Tongue (tissue), 1 donor: ENCODE measurements at regions not wholly inside any gene's neighbourhood (a gene's known extent, or its start where the extent isn't known, plus 50 kb on each side); places are given as distances from the start of the nearest gene placed in this dataset.
A peak's percentile ranks its signal among the peaks of the same experiment; 100 is the strongest.
"Not testable (repeated sequence)": the region's sequence is repeated elsewhere in the genome, so short reads cannot be mapped to it uniquely, and the experiment has no call there.

Source experiments
- DNase-seq: peaks from one replicate; pipeline ENCODE4 v3.0.0-alpha.2; 2015

DNA sequence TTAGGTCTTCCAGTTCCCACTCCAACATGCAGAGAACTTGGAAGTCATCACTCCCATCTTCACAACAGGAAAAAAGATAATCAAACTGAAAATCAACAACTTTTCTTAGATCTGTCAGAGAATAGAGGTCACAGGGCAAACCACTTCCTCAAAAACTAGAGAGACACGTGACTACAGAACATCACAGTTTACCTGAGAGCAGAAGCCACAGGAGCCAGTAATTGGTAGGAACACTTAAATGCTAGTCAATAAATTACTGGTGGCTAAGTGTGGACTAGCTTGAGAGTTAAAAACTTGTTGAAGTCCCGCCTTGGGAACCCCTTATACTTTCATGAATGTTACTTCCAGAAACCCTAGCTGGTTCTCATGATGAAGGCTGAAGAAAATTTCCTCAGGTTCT is 81.1 kb downstream of the THSD1 start:
- DNase-seq = not testable (repeated sequence)

DNA sequence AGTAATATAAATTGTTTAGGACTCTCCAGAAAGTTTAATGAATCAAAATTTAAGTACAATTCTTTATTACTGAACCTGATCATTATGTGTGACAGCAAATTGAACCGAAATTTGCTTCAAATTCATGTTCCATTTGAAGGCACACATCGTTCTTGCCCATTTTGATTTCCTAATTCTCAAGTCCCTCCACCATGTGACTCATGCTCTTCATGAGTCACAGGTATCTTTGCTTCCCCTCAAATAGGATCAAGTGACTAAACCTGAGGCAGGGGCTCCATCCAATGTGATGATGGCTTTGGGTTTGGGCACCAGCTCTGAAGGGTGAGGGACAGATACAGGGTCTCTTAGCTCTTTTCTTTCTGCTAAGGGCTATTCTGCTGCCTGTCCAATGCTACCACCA is 86.1 kb downstream of the THSD1 start:
- DNase-seq = no peak

DNA sequence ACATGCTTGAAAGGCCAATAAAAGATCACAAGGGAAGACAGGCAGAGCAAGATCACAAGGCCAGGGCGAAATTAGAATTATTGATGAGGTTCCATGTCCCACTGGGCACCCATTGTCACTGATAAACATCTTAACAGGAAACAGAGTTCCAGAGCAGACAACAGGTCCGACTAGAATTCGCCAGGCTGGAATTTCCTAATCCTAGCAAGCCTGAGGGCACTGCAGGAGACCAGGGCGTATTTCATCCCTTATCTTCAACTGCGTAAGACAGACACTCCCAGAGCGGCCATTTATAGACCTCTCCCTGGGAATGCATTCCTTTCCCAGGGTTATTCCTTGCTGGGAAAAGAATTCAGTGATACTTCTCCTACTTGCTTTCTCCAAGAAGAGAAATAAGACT is 96.1 kb downstream of the THSD1 start:
- DNase-seq = not testable (repeated sequence)

DNA sequence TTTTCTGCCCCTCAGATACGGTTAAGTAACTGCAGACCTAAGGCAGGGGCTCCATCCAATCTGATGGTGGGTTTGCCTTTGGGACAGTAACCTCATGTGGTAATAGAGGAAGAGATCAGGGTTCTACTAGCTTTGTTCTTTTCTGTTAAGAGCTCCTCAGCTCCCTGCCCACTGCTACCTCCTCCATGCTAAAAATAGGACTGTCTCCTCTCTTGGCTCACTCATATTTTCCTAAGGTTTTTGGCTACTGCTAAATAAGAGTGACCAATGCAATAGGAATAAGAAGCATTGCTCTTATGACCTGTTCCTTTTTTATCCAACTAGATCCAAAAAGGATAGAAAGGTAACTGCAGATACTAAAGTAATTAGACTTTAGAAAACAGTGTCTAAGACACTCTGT is 99.6 kb downstream of the THSD1 start:
- DNase-seq = not testable (repeated sequence)

DNA sequence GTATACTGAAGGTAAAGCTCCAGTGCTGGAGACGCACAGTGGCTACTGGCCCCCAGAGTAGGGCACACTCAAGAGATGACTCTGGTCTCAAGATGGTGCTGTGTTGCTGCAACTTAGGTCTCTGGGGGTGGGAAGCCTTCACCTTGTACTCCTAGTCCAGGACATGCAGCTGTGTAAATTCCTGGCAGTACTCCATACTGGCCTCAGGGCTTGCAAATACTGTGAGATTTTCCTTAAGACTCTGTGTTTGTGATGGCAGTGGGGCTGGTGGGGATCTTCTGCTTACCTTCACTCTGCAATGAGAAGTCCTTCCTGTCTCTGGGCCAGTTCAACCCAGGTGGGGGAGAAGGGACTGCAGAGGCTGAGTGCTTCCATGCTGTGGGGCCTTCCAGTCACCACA is 102.9 kb downstream of the THSD1 start:
- DNase-seq = not testable (repeated sequence)

DNA sequence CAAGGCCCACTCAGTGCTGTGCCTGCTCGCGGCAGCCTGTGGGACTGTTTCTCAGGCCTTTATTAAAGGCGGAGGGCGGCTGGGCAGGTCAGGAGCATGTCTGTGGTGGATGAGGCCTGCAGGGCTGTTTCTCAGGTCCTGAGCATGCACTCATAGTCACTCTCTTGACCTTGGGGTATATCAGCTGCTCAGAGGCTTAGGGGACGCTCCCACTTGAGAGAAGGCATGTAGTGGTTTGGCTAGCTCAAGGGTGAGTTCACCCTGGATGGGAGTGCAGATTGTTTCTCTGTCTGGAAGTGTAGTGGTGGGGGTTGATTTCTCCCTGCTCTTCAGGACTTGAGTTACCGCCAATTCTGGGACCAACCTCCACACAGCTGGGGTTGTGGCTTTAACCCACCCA is 103.3 kb downstream of the THSD1 start:
- not testable (repeated sequence) for DNase-seq

DNA sequence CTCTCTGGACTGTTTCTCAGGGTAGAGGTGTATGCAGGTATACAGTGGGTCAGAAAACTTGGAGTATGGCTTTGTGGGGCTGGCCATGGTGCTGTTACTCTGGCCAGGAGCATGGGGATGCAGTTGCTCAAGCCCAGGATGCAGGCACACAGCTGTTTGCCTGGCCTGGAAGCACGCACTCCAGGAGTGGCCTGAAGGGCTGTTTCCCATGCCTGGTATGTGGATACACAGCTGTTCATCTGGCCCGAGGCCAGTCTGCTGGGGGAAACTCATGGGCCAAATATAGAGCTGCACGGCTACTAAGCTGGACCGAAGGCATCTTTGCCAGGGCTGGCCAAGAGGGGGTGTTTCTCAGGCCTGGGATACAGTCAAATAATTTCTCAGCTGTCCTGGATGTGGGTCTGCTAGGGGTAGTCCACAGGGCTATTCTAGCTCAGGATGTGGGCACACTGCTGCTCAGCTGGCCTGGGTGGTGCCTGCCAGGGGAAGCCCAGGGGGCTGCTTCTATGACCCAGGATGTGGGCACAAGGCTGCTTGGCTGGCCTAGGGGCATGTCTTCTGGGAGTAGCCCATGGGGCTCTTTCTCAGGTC is 104.1 kb downstream of the THSD1 start:
- DNase-seq = peak; percentile 40

DNA sequence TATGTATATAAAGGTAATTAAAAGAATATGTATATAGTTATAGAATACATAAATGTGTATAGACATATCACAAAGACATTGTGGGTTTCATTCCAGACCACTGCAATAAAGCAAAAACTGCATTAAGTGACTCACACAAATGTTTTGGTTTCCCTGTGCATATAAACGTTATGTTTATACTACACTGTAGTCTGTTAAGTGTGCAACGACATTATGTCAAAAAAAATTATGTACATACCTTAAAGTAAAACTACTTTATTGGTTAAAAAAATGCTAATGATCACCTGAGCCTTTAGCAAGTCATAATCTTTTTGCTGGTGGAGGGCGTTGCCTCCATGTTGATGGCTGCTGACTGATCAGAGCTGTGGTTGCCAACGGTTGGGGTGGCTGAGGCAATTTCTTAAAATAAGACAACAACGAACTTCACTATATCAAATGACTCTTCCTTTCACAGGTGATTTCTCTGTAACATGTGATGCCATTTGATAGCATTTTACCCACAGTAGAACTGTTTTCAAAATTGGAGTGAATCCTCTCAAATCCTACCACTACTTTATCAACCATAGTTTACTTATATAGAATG is 107.8 kb downstream of the THSD1 start:
- not testable (repeated sequence) for DNase-seq

DNA sequence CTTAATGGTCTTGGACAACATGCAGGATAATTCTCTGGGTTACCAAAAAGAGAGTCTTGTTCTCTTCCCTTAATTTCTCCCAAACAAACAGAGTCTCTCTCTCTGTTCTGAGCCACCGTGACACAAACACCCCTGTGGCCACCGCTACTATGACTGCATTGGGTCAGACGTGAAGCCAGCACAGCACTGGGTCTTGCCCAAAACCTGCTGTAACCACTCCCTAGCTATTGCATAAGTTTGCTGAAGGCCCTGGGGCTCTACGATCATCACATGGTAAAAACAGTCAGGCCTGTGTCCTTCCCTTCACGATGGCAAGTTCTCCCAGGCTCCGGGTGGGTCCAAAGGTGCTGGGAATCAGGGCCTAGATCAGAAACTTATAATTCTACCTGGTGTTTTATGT is 117.1 kb downstream of the THSD1 start:
- not testable (repeated sequence) for DNase-seq

DNA sequence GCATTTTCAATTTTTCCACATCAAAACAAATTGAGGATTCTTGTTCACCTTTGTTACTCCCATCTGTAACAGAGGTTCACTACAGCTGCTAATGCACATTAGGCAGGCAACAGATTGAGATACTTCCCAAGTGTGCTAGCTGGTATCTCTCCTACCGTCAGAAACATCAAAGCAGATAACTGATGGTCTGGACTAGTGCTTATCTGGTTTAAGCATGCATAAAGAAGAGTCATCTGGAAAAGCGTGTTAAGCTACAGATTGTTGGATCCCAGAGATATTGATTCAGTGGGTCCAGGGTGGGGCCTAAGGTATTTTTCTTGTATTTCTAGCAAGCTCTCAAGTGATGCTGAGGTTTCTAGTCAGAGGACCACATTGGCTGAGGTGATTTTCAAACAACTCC is 122.0 kb upstream of the NEK3 start:
- DNase-seq = not testable (repeated sequence)

DNA sequence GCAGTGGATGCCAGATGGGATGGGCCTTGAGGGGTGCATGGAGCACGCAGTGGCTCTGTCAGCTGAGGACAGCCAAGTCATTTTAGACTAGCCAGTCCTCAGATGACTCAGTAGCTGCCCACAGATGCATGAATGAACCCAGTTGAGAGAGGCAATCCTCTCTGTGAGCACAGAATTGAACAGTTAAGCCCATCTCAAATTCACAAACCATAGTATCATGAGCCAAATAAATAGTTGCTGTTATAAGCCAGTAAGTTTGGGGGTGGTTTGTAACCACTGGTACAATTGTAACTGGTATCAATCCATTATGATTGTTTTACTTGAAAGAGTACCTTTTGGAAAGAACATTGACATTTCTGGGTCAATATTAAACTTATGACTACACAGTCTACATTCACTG is 120.0 kb upstream of the NEK3 start:
- DNase-seq = not testable (repeated sequence)

DNA sequence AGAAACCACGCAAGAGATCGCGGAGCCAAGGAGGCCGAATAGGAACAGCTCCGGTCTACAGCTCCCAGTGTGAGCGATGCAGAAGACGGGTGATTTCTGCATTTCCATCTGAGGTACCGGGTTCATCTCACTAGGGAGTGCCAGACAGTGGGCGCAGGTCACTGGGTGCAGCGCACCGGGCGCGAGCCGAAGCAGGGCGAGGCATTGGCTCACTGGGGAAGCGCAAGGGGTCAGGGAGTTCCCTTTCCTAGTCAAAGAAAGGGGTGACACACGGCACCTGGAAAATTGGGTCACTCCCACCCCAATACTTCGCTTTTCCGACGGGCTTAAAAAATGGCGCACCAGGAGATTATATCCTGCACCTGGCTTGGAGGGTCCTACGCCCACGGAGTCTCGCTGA is 94.9 kb upstream of the NEK3 start:
- not testable (repeated sequence) for DNase-seq

DNA sequence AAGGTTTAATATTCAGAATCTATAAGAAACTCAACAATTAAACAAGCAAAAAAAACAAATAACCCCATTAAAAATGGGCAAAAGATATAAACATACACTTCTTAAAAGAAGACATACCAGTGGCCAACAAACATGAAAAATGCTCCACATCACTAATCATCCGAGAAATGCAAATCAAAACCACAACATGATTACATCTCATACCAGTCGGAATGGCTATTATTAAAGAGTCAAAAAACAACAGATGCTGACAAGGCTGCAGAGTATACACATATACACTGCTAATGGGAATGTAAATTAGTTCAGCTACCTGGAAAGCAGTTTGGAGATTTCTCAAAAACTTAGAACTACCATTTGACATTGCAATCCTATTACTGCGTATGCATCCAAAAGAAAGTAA is 81.4 kb upstream of the NEK3 start:
- DNase-seq = not testable (repeated sequence)

DNA sequence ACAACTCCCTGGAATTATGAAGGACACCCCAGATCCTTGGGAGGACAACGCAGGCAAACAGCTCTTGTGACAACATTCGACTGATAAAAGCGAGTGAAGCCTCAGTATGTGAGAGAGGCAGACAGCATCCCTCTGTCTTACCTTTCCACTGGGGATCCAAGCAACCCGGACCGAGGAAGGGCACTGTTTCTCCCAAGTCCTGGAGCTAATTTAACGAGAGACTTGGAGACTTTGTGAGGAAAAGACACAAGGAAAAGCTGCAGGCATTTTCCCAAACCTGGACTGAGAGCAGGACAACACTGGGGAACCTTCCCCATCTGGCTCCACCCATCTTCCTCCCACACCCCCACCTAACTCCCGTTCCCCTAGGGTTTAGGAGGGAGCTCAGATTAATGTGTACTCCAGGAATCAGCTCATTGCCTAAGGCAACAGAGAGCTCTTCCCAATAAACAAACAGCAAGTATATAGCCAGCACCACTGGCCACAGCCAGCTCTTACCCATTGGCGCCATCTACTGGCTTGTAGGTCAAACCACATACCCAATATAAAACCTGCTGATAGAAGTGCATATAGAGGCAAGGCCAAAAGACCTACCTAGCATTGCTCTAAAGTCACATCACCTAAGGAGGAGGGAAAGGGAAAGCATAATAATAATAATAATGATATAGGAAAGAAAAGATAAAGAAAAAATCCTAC is 76.7 kb upstream of the NEK3 start:
- DNase-seq = peak; percentile 85

DNA sequence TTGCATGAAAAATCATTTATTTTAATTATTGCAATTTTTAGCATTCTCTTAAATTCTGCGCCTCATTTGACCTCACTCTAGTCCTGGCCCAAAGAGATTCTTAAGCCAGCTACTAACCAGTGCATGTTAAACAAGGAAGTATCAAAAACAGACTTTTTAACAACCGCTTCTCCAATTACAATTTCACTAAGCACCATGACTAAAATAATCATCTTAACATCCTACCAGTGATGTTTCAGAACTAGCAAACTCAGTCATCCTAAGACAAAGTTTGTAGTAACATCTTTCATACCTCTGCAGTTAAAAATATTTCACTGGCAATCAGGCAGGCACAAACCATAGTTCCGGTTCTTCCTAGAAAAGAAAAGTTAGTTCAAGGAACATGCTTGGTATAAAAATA is 75.5 kb upstream of the NEK3 start:
- DNase-seq = not testable (repeated sequence)

DNA sequence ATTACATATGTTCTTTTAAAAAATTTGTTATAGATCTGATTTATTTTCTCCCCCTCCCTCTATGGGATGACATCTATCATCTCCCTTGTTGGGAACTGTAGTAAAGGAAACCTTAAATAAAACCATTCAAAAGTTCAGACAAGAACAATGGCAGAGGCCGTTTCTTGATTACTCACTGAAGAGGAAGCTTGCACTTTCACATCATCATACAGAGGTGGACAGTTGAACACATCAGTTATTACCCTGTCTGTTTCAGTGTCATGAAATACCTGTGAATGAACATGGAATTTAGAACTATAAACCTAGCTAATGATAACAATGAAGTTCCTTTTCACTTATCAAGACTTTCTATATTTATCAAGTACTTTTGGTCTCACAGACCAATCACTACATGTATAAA is 63.7 kb upstream of the NEK3 start:
- not testable (repeated sequence) for DNase-seq

DNA sequence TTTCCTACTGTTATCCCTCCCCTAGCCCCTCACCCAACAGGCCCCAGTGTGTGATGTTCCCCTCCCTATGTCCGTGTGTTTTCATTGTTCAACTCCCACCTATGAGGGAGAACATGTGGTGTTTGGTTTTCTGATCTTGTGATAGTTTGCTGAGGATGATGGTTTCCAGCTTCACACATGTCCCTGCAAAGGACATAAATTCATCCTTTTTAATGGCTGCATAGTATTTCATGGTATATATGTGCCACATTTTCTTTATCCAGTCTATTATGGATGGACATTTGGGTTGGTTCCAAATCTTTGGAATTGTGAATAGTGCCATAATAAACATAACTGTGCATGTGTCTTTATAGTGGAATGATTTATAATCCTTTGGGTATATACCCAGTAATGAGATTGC is 54.5 kb upstream of the NEK3 start:
- not testable (repeated sequence) for DNase-seq

DNA sequence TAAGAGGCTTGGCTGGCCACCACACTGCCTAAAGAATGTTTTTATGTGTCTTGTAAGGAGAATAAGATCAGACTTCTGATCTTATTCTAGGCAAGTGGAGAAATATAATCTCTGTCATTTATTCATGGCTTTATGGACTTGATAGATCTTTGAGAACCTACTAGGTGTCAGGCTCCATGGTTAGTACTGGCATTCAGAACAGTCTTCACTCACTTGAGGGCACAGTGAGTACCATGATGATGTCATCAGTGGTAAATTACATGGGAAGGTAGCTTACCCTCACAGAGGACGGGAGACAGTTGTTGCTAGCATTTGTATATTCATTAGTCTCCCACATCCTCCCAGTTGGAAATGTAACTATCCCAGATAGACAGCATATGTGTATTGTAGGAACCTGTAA is 53.5 kb upstream of the NEK3 start:
- DNase-seq = not testable (repeated sequence)

DNA sequence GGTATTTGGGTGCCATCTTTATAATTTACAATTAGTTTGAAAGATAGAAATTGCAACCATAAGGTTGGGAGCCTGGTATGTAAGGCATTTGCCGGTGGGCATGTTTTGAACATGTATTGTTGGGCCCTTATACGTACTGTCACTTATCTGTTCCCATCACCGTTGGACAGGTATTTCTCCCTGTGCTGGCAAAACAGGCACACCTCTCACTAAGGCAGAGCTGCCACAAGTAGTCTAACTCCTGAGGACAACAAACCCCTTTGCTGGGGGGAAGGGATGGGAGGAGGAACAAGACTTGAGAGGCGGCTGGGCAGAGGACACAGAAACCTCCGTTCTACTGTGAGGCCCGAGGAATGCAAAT is 52.0 kb upstream of the NEK3 start:
- DNase-seq = not testable (repeated sequence)

DNA sequence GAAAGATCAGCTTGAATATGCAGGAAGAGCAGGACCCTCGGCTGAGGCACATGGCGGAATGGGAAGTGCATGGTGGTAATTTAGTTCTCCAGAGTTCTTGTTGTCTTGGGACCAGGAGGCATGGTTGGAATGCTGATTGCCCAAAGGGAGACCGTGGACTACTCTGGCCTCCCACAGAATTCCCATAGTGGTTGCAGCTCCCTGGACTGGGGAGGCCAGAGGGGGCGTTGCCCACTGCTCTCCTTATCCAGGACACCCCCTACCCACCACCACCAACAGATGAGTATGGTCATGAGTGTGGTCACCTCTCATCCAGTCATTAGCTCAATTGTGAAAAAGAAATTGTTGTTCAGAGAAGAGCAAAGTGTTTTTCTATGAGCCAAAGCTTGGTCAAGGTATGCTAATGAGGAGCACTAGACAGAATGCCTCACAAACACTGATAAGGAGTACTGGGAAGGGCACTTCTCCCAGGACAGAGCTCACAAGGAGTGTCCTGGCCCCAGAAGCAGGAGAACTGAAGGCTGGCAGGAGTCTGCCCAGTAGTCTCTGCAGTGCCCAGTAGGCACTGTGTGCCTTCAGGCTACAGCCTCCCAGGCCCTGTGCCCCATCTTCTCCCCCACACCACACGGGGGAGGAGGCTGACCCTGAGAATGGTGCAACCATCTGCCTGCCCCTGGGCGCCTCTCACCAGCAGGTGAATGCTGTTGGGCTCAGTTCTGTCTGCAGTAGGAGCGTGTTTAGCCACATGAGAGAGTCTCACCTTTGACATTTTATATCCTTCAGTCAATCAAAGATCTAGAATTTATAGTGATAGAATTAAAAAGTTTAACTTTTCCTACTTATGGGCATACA is 51.4 kb upstream of the NEK3 start:
- not testable (repeated sequence) for DNase-seq
